ENCODE measurements at regions not wholly inside any gene's neighbourhood (a gene's known extent, or its start where the extent isn't known, plus 50 kb on each side); places are given as distances from the start of the nearest gene placed in this dataset.
"Not testable (repeated sequence)": the region's sequence is repeated elsewhere in the genome, so short reads cannot be mapped to it uniquely, and the experiment has no call there.

DNA sequence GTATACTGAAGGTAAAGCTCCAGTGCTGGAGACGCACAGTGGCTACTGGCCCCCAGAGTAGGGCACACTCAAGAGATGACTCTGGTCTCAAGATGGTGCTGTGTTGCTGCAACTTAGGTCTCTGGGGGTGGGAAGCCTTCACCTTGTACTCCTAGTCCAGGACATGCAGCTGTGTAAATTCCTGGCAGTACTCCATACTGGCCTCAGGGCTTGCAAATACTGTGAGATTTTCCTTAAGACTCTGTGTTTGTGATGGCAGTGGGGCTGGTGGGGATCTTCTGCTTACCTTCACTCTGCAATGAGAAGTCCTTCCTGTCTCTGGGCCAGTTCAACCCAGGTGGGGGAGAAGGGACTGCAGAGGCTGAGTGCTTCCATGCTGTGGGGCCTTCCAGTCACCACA lies 102.9 kb downstream of the THSD1 start:
- H3K9me3 ChIP-seq (replicated peaks; ENCODE audit: control insufficient read depth, insufficient read depth, low read length); BruUV-seq (replicated peaks); H3K79me2 ChIP-seq (ENCODE audit: control insufficient read depth, insufficient read depth, low read length); H3K27me3 ChIP-seq (replicated peaks in 1 of 2; ENCODE audit: control insufficient read depth in 2 of 2, insufficient read depth in 2 of 2, low read length in 1 of 2); H3K4me2 ChIP-seq (ENCODE audit: control insufficient read depth, insufficient read depth); DNase-seq (ENCODE audit: low read depth, low spot score); CTCF ChIA-PET; H3K36me3 ChIP-seq (ENCODE audit: control insufficient read depth in 2 of 2, insufficient read depth in 2 of 2, low read length in 1 of 2); H2AFZ ChIP-seq (ENCODE audit: control insufficient read depth, low read depth, low read length); POLR2A ChIA-PET; in situ Hi-C loops (cut with MboI); ATAC-seq; RAD21 ChIA-PET (ENCODE audit: unreplicated experiment); FAIRE-seq; H3K9ac ChIP-seq (ENCODE audit: control insufficient read depth, insufficient read depth, low read length); H4K20me1 ChIP-seq (ENCODE audit: control insufficient read depth, insufficient read depth); intact Hi-C loops (cut with micrococcal nuclease; ENCODE audit: unreplicated experiment); SMC1A ChIA-PET (ENCODE audit: uncharacterized antibody, unreplicated experiment); H3K27ac ChIP-seq (ENCODE audit: control insufficient read depth, insufficient read depth); H3K4me3 ChIP-seq; H3K4me1 ChIP-seq (ENCODE audit: control insufficient read depth, insufficient read depth, low read length): not testable (repeated sequence)
- 36% methylated on average over 1 of the region's 1 CpG for WGBS (ENCODE audit: insufficient coverage, insufficient replicate concordance, low lambda C conversion rate, missing lambda C conversion rate)

- FAIRE-seq; BruUV-seq (replicated peaks); in situ Hi-C loops (cut with MboI): not testable (repeated sequence)
Measured at GRCh38 chr13:52302688-52303087, 103.3 kb downstream of the THSD1 start.

DNA sequence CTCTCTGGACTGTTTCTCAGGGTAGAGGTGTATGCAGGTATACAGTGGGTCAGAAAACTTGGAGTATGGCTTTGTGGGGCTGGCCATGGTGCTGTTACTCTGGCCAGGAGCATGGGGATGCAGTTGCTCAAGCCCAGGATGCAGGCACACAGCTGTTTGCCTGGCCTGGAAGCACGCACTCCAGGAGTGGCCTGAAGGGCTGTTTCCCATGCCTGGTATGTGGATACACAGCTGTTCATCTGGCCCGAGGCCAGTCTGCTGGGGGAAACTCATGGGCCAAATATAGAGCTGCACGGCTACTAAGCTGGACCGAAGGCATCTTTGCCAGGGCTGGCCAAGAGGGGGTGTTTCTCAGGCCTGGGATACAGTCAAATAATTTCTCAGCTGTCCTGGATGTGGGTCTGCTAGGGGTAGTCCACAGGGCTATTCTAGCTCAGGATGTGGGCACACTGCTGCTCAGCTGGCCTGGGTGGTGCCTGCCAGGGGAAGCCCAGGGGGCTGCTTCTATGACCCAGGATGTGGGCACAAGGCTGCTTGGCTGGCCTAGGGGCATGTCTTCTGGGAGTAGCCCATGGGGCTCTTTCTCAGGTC lies 104.1 kb downstream of the THSD1 start:
- H3K79me2 ChIP-seq (ENCODE audit: control insufficient read depth, insufficient read depth, low read length); H3K27me3 ChIP-seq (replicated peaks in 1 of 2; ENCODE audit: control insufficient read depth in 2 of 2, insufficient read depth in 2 of 2, low read length in 1 of 2); H3K9me3 ChIP-seq (replicated peaks; ENCODE audit: control insufficient read depth, insufficient read depth, low read length); H3K4me1 ChIP-seq (ENCODE audit: control insufficient read depth, insufficient read depth, low read length); RAD21 ChIA-PET (ENCODE audit: unreplicated experiment); POLR2A ChIA-PET; H3K4me3 ChIP-seq; BruUV-seq (replicated peaks); ATAC-seq; DNase-seq (ENCODE audit: low read depth, low spot score); in situ Hi-C loops (cut with MboI); H2AFZ ChIP-seq (ENCODE audit: control insufficient read depth, low read depth, low read length); SMC1A ChIA-PET (ENCODE audit: uncharacterized antibody, unreplicated experiment); H3K27ac ChIP-seq (ENCODE audit: control insufficient read depth, insufficient read depth); H3K36me3 ChIP-seq (ENCODE audit: control insufficient read depth in 2 of 2, insufficient read depth in 2 of 2, low read length in 1 of 2); CTCF ChIA-PET; FAIRE-seq; H4K20me1 ChIP-seq (ENCODE audit: control insufficient read depth, insufficient read depth); H3K4me2 ChIP-seq (ENCODE audit: control insufficient read depth, insufficient read depth); intact Hi-C loops (cut with micrococcal nuclease; ENCODE audit: unreplicated experiment); H3K9ac ChIP-seq (ENCODE audit: control insufficient read depth, insufficient read depth, low read length): not testable (repeated sequence)
- WGBS (ENCODE audit: insufficient coverage, insufficient replicate concordance, low lambda C conversion rate, missing lambda C conversion rate), result 100% methylated on average over 2 of the region's 4 CpGs

More at GRCh38 chr13:52302688-52303087, 103.3 kb downstream of the THSD1 start:
- H4K20me1 ChIP-seq (ENCODE audit: control insufficient read depth, insufficient read depth); H3K4me2 ChIP-seq (ENCODE audit: control insufficient read depth, insufficient read depth); H2AFZ ChIP-seq (ENCODE audit: control insufficient read depth, low read depth, low read length); RAD21 ChIA-PET (ENCODE audit: unreplicated experiment); SMC1A ChIA-PET (ENCODE audit: uncharacterized antibody, unreplicated experiment); ATAC-seq; H3K36me3 ChIP-seq (ENCODE audit: control insufficient read depth in 2 of 2, insufficient read depth in 2 of 2, low read length in 1 of 2); H3K27me3 ChIP-seq (replicated peaks in 1 of 2; ENCODE audit: control insufficient read depth in 2 of 2, insufficient read depth in 2 of 2, low read length in 1 of 2); POLR2A ChIA-PET; DNase-seq (ENCODE audit: low read depth, low spot score); H3K4me1 ChIP-seq (ENCODE audit: control insufficient read depth, insufficient read depth, low read length); H3K9me3 ChIP-seq (replicated peaks; ENCODE audit: control insufficient read depth, insufficient read depth, low read length); CTCF ChIA-PET; H3K4me3 ChIP-seq; H3K79me2 ChIP-seq (ENCODE audit: control insufficient read depth, insufficient read depth, low read length); H3K27ac ChIP-seq (ENCODE audit: control insufficient read depth, insufficient read depth); intact Hi-C loops (cut with micrococcal nuclease; ENCODE audit: unreplicated experiment); H3K9ac ChIP-seq (ENCODE audit: control insufficient read depth, insufficient read depth, low read length): not testable (repeated sequence)
- WGBS (ENCODE audit: insufficient coverage, insufficient replicate concordance, low lambda C conversion rate, missing lambda C conversion rate), result 0% methylated on average over 1 of the region's 6 CpGs

DNA sequence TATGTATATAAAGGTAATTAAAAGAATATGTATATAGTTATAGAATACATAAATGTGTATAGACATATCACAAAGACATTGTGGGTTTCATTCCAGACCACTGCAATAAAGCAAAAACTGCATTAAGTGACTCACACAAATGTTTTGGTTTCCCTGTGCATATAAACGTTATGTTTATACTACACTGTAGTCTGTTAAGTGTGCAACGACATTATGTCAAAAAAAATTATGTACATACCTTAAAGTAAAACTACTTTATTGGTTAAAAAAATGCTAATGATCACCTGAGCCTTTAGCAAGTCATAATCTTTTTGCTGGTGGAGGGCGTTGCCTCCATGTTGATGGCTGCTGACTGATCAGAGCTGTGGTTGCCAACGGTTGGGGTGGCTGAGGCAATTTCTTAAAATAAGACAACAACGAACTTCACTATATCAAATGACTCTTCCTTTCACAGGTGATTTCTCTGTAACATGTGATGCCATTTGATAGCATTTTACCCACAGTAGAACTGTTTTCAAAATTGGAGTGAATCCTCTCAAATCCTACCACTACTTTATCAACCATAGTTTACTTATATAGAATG lies 107.8 kb downstream of the THSD1 start:
- RAD21 ChIA-PET (ENCODE audit: unreplicated experiment); FAIRE-seq; CTCF ChIA-PET; DNase-seq (ENCODE audit: low read depth, low spot score); intact Hi-C loops (cut with micrococcal nuclease; ENCODE audit: unreplicated experiment); H3K36me3 ChIP-seq (ENCODE audit: control insufficient read depth in 2 of 2, insufficient read depth in 2 of 2, low read length in 1 of 2); ATAC-seq; H3K4me3 ChIP-seq; H2AFZ ChIP-seq (ENCODE audit: control insufficient read depth, low read depth, low read length); SMC1A ChIA-PET (ENCODE audit: uncharacterized antibody, unreplicated experiment); H4K20me1 ChIP-seq (ENCODE audit: control insufficient read depth, insufficient read depth); H3K9ac ChIP-seq (ENCODE audit: control insufficient read depth, insufficient read depth, low read length); in situ Hi-C loops (cut with MboI); H3K27ac ChIP-seq (ENCODE audit: control insufficient read depth, insufficient read depth); H3K4me2 ChIP-seq (ENCODE audit: control insufficient read depth, insufficient read depth); H3K9me3 ChIP-seq (replicated peaks; ENCODE audit: control insufficient read depth, insufficient read depth, low read length); POLR2A ChIA-PET; H3K27me3 ChIP-seq (replicated peaks in 1 of 2; ENCODE audit: control insufficient read depth in 2 of 2, insufficient read depth in 2 of 2, low read length in 1 of 2); H3K79me2 ChIP-seq (ENCODE audit: control insufficient read depth, insufficient read depth, low read length); H3K4me1 ChIP-seq (ENCODE audit: control insufficient read depth, insufficient read depth, low read length); BruUV-seq (replicated peaks): not testable (repeated sequence)
- 16% methylated on average over 5 of the region's 5 CpGs for WGBS (ENCODE audit: insufficient coverage, insufficient replicate concordance, low lambda C conversion rate, missing lambda C conversion rate)
